Breast epithelium (tissue), 4 donors: ENCODE measurements at regions not wholly inside any gene's neighbourhood (a gene's known extent, or its start where the extent isn't known, plus 50 kb on each side); places are given as distances from the start of the nearest gene placed in this dataset.

ENCODE experiments used
- DNase-seq, 2 donors: peaks; one replicate each; pipeline ENCODE4 v3.0.0-alpha.2; 2019; ENCODE audit warnings: low spot score in 2 of 2
- H3K27ac ChIP-seq, 2 donors: fragments of 200-600 bp; sonication (generic) in 1 of 2; one replicate each; pipeline ENCODE4 v1.5.1; 2016 to 2019; ENCODE audit warnings: mild to moderate bottlenecking in 1 of 2
- H3K27me3 ChIP-seq, 2 donors: fragments of 200-600 bp; sonication (generic) in 1 of 2; one replicate each; pipeline versions ENCODE4 v1.5.1 to v1.6.0; 2017 to 2019; ENCODE audit warnings: control low read depth in 1 of 2, mild to moderate bottlenecking in 1 of 2
- H3K36me3 ChIP-seq: fragments of 200-600 bp; one replicate; pipeline ENCODE4 v1.5.1; 2019
- H3K4me1 ChIP-seq, 2 donors: fragments of 200-600 bp; sonication (generic); one replicate each; pipeline ENCODE4 v1.5.1; 2016 to 2019; ENCODE audit warnings: control low read depth in 1 of 2
- H3K4me3 ChIP-seq, 3 donors: fragments of 200-600 bp; sonication (generic); 1 replicate in 2 of 3; 2 replicates in 1 of 3; pipeline ENCODE4 v1.5.1; 2016 to 2019; ENCODE audit warnings: mild to moderate bottlenecking in 3 of 3, moderate library complexity in 2 of 3
- H3K9me3 ChIP-seq, 2 donors: fragments of 200-600 bp; sonication (generic) in 1 of 2; one replicate each; pipeline ENCODE4 v1.5.1; 2016 to 2019; ENCODE audit warnings: control low read depth in 1 of 2
- POLR2A ChIP-seq: fragments of 450-650 bp; IDR thresholded peaks from one replicate; pipeline ENCODE4 v1.6.1; 2016; ENCODE audit warnings: antibody characterized with exemption, mild to moderate bottlenecking, moderate library complexity
- POLR2AphosphoS5 ChIP-seq, 3 donors: sonication (generic); formaldehyde crosslinking; IDR thresholded peaks; one replicate each; pipeline ENCODE4 v1.6.1; 2017; ENCODE audit warnings: antibody characterized with exemption in 3 of 3
- intact Hi-C: fragments of 100-400 bp; cut with DNase I; formaldehyde crosslinking; loops from one replicate; pipeline ENCODE4 v1.15.1; 2023; ENCODE audit warnings: low total_unique reads
- TF ChIP-seq, protein P1 (sequence below), 3 donors: fragments of 450-650 bp; IDR thresholded peaks; one replicate each; pipeline ENCODE4 v1.5.1; 2016 to 2017; ENCODE audit warnings: antibody characterized with exemption in 3 of 3, mild to moderate bottlenecking in 3 of 3, moderate library complexity in 3 of 3

DNA sequence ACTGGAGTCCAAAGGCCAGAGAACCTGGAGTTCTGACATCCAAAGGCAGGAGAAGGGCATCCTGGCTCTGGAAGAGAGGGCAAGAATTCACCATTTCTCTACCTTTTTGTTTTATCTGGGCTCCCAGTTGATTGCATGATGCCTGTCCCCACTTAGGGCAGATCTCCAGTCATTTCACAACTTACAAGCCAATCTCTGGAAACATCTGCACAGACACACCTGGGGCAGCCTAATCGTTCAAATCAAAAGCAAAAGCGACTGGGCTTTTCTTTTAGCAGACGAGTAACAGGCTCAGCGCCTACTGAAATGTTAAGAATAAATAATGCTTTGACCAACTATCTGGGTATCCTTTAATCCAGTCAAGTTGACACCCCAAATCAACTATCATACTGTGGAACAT, 136.0 kb upstream of the NPY2R start:
- H3K27ac ChIP-seq: no peak overlapping the region
- no peaks in the 10 kb centered on the region for H3K36me3 ChIP-seq
- H3K27me3 ChIP-seq: no peaks in the 10 kb centered on the region
- H3K4me3 ChIP-seq: no peak overlapping the region
- TF ChIP-seq POLR2A: no peak
- TF ChIP-seq, protein P1, sequence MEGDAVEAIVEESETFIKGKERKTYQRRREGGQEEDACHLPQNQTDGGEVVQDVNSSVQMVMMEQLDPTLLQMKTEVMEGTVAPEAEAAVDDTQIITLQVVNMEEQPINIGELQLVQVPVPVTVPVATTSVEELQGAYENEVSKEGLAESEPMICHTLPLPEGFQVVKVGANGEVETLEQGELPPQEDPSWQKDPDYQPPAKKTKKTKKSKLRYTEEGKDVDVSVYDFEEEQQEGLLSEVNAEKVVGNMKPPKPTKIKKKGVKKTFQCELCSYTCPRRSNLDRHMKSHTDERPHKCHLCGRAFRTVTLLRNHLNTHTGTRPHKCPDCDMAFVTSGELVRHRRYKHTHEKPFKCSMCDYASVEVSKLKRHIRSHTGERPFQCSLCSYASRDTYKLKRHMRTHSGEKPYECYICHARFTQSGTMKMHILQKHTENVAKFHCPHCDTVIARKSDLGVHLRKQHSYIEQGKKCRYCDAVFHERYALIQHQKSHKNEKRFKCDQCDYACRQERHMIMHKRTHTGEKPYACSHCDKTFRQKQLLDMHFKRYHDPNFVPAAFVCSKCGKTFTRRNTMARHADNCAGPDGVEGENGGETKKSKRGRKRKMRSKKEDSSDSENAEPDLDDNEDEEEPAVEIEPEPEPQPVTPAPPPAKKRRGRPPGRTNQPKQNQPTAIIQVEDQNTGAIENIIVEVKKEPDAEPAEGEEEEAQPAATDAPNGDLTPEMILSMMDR (IDR thresholded peaks at IDR 0.05): no peak
- TF ChIP-seq POLR2AphosphoS5 (IDR thresholded peaks at IDR 0.05): no peak
- no peaks in the 10 kb centered on the region for H3K9me3 ChIP-seq
- intact Hi-C loops: no loop called here
- H3K4me1 ChIP-seq: no peaks in the 10 kb centered on the region
- DNase-seq: no peak

DNA sequence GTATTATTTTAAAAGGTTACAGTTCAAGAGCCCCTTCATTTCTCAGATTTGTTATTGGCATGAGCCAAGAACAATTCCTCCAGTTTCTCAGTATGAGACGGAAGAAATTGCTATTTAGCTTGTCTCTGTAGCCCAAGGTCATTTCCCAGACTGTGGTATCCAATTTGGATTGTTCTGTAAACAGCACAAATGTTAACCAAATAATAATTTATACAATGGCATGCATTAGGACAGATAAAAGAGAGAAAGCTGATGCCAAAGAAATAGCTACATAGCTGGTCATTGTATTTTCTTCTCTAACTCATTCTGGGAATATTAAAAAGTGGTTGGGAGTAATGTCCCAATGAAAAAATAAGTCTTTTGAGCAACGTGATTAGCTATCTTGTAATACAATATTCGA, 134.6 kb upstream of the NPY2R start:
- TF ChIP-seq POLR2A (no peak), POLR2AphosphoS5 (IDR thresholded peaks at IDR 0.05) (no peak)
- TF ChIP-seq, protein P1 (IDR thresholded peaks at IDR 0.05): no peak

DNA sequence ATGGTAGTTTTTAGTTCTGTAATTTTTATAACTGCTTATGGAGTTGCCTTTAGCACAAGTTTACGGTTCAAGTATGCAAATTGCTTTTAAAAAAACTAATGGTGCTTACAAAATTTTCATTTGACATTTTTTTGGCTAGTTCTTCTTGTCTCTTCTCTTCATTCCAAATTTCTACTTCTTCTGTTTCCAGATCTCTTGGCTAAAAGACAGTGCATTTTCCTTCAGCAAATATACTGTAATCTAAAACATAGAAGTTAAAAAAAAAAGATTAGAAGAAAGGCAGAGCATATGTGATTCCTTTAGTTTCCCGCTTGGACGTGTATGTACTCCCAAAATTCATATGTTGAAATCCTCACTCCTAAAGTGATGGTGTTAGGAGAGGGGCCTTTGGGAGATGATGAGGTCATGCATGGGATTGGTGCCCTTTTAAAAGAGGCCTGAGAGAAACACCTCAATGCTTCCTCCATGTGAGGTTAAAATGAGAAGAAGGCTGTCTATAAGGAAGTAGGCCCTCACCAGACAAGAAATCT, 132.1 kb upstream of the NPY2R start:
- TF ChIP-seq POLR2A: no peak
- TF ChIP-seq POLR2AphosphoS5 (IDR thresholded peaks at IDR 0.05): no peak
- TF ChIP-seq, protein P1 (IDR thresholded peaks at IDR 0.05): no peak
- intact Hi-C loops: no loop called here
- Histone ChIP-seq H3K4me3 (no peak overlapping the region), H3K4me1 (no peaks in the 10 kb centered on the region), H3K27me3 (no peaks in the 10 kb centered on the region), H3K27ac (no peak overlapping the region), H3K9me3 (no peaks in the 10 kb centered on the region), H3K36me3 (no peaks in the 10 kb centered on the region)
- DNase-seq: no peak

More for the DNA sequence above, 134.6 kb upstream of the NPY2R start:
- H3K4me1 ChIP-seq: no peaks in the 10 kb centered on the region
- no peaks in the 10 kb centered on the region for H3K36me3 ChIP-seq
- H3K9me3 ChIP-seq: no peaks in the 10 kb centered on the region
- intact Hi-C loops: no loop called here
- no peaks in the 10 kb centered on the region for H3K27me3 ChIP-seq
- H3K4me3 ChIP-seq: no peak overlapping the region
- no peak for DNase-seq
- no peak overlapping the region for H3K27ac ChIP-seq

DNA sequence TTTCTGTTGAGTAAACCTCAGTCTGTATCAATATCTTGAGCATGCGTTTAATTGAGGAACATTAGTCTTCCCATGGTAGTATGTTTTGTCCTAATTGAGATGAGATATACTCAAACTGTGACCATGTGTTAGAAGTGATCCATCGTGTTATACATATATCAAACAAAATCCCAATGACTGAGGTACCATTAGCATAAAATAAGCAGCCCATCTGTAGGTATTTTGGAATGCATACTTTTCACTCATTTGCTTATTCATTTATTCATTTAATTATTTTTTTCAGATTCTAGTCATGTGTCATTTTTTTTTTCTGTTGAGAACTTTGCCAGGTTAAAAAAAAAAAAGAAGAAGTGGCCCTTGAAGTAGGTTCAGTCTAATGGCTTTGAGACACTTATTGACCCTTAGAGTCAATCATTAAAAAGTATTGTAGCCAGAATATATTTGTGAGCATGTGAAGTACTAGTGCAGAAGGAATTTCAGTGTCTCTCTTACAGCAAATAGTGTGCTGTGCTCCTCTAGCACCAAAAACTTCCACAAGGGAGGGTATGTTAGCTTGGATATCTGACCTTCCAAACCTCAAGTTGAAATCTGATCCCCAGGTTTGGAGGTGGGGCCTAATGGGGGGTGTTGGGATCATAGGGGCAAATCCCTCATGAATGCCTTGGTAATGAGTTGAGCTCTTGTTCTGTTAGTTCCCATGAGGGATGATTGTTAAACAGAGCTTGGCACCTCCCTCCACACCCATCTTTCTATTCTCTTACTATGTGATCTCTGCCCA, 130.8 kb upstream of the NPY2R start:
- no peak overlapping the region for H3K4me3 ChIP-seq
- no peak for DNase-seq
- TF ChIP-seq, protein P1 (IDR thresholded peaks at IDR 0.05): no peak
- TF ChIP-seq POLR2A (no peak), POLR2AphosphoS5 (IDR thresholded peaks at IDR 0.05) (no peak)
- no peaks in the 10 kb centered on the region for H3K36me3 ChIP-seq
- no peak overlapping the region for H3K27ac ChIP-seq
- intact Hi-C loops: no loop called here
- no peaks in the 10 kb centered on the region for H3K27me3 ChIP-seq
- H3K4me1 ChIP-seq: no peaks in the 10 kb centered on the region
- H3K9me3 ChIP-seq: no peaks in the 10 kb centered on the region

DNA sequence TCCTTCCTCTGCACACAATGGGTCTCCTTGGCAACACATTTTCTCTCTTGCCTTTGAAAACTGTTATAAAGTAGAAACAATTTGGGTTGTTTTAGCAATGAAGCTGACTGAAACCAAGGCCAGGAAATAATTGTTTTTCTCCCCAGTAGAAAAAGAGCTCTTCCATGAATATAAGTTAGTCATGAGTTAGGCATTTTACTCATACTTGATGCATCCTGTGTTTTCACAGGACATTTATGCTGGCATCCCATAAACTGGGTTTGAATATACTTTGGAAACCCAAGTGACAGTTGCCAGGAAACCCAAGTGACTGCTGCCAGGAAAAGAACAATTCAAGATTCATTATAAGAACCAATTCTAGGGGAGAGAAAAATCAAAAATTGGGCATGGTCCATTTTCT, 128.6 kb upstream of the NPY2R start:
- Histone ChIP-seq H3K4me1 (no peaks in the 10 kb centered on the region), H3K36me3 (no peaks in the 10 kb centered on the region), H3K27ac (no peak overlapping the region), H3K9me3 (no peaks in the 10 kb centered on the region), H3K4me3 (no peak overlapping the region), H3K27me3 (no peaks in the 10 kb centered on the region)
- DNase-seq: no peak
- intact Hi-C loops: no loop called here
- TF ChIP-seq POLR2AphosphoS5 (IDR thresholded peaks at IDR 0.05) (no peak), POLR2A (no peak)
- TF ChIP-seq, protein P1 (IDR thresholded peaks at IDR 0.05): no peak
